Ovary (tissue), 3 donors: ENCODE measurements at regions not wholly inside any gene's neighbourhood (a gene's known extent, or its start where the extent isn't known, plus 50 kb on each side); places are given as distances from the start of the nearest gene placed in this dataset.

Source experiments
- CTCF ChIP-seq, 3 donors: fragments of 450-650 bp in 2 of 3; fragments of 200-600 bp in 1 of 3; IDR thresholded peaks; one replicate each; pipeline versions ENCODE4 v1.5.1 to v1.8.0; 2016 to 2022; ENCODE audit warnings: antibody characterized with exemption in 3 of 3, mild to moderate bottlenecking in 1 of 3
- EP300 ChIP-seq: sonication (generic); formaldehyde crosslinking; IDR thresholded peaks from one replicate; pipeline ENCODE4 v1.6.1; 2017; ENCODE audit warnings: antibody characterized with exemption
- donor health status: DM: no; HTN: no; CAD: no.

GRCh38 chr7:131865911-131866310, 309.5 kb upstream of the PODXL start:
- no peak for TF ChIP-seq EP300
- no peak for TF ChIP-seq CTCF (IDR thresholded peaks at IDR 0.05)
